Left lung (tissue), 4 donors: ENCODE measurements at regions not wholly inside any gene's neighbourhood (a gene's known extent, or its start where the extent isn't known, plus 50 kb on each side); places are given as distances from the start of the nearest gene placed in this dataset.

Experiments used
- ATAC-seq: fragments of 200-7000 bp; cut with Tn5 transposase; one replicate; pipeline ENCODE4 v1.9.1; 2020; ENCODE audit warnings: moderate library complexity
- DNase-seq, 4 donors: peaks; one replicate each; pipeline ENCODE4 v3.0.0-alpha.2; 2013 to 2020
- H3K27ac ChIP-seq, 2 donors: fragments of 200-600 bp; sonication (generic) in 1 of 2; one replicate each; pipeline versions ENCODE4 v1.5.0 to v1.8.0; 2020 to 2021
- H3K27me3 ChIP-seq, 2 donors: fragments of 200-600 bp; sonication (generic) in 1 of 2; one replicate each; pipeline versions ENCODE4 v1.5.0 to v1.8.0; 2020 to 2021
- H3K36me3 ChIP-seq, 2 donors: fragments of 200-600 bp; sonication (generic) in 1 of 2; one replicate each; pipeline versions ENCODE4 v1.5.0 to v1.8.0; 2020 to 2021
- H3K4me1 ChIP-seq, 2 donors: fragments of 200-600 bp; one replicate each; pipeline ENCODE4 v1.8.0; 2021
- H3K4me3 ChIP-seq, 2 donors: fragments of 200-600 bp; sonication (generic) in 1 of 2; one replicate each; pipeline versions ENCODE4 v1.5.0 to v1.8.0; 2020 to 2021; ENCODE audit warnings: mild to moderate bottlenecking in 1 of 2
- H3K9me3 ChIP-seq, 2 donors: fragments of 200-600 bp; sonication (generic) in 1 of 2; one replicate each; pipeline versions ENCODE4 v1.5.0 to v1.8.0; 2020 to 2021
- CTCF ChIP-seq, 2 donors: fragments of 200-600 bp; sonication (generic) in 1 of 2; IDR thresholded peaks; one replicate each; pipeline versions ENCODE4 v1.5.0 to v1.8.0; 2021; ENCODE audit warnings: antibody characterized with exemption in 2 of 2
- intact Hi-C, 2 donors: fragments of 100-400 bp; cut with DNase I; formaldehyde crosslinking; loops; one replicate each; pipeline versions ENCODE4 v1.11.2 to v1.14.2; 2022
- donor health status: DM: no; HTN: yes; CAD: no.
- donor health status: DM: no; HTN: no; CAD: no.

GRCh38 chr1:34331020-34331926 lies 154.6 kb downstream of the C1orf94 start:
- Histone ChIP-seq H3K4me1 (no peaks in the 10 kb centered on the region), H3K27me3 (no peaks in the 10 kb centered on the region), H3K4me3 (no peak overlapping the region), H3K27ac (no peak overlapping the region), H3K36me3 (no peaks in the 10 kb centered on the region), H3K9me3 (no peaks in the 10 kb centered on the region)
- DNase-seq = no peak
- intact Hi-C loops = no loop called here
- ATAC-seq = no peak
- no peak for TF ChIP-seq CTCF (IDR thresholded peaks at IDR 0.05)

- intact Hi-C loops = no loop called here
- Histone ChIP-seq H3K27me3 (no peaks in the 10 kb centered on the region), H3K9me3 (no peaks in the 10 kb centered on the region), H3K36me3 (no peaks in the 10 kb centered on the region), H3K4me3 (no peak overlapping the region), H3K4me1 (no peaks in the 10 kb centered on the region), H3K27ac (no peak overlapping the region)
- DNase-seq (no peak), ATAC-seq (peak; percentile 80)
- TF ChIP-seq CTCF (IDR thresholded peaks at IDR 0.05) = no peak
These were observed 156.3 kb downstream of the C1orf94 start for GRCh38 chr1:34332996-34333395.

GRCh38 chr1:34338871-34339270 lies 162.2 kb downstream of the C1orf94 start:
- no peak for DNase-seq
- intact Hi-C loops = no loop called here

GRCh38 chr1:34341896-34342295 lies 165.2 kb downstream of the C1orf94 start:
- H3K9me3 ChIP-seq = no peaks in the 10 kb centered on the region
- DNase-seq (no peak), ATAC-seq (no peak)
- no peak for TF ChIP-seq CTCF (IDR thresholded peaks at IDR 0.05)
- H3K36me3 ChIP-seq = no peaks in the 10 kb centered on the region
- H3K27ac ChIP-seq = no peak overlapping the region
- intact Hi-C loops = no loop called here
- no peaks in the 10 kb centered on the region for H3K27me3 ChIP-seq
- H3K4me3 ChIP-seq = no peak overlapping the region
- H3K4me1 ChIP-seq = no peaks in the 10 kb centered on the region

More at GRCh38 chr1:34338871-34339270, 162.2 kb downstream of the C1orf94 start:
- no peaks in the 10 kb centered on the region for H3K9me3 ChIP-seq
- H3K27me3 ChIP-seq = no peaks in the 10 kb centered on the region
- no peak for TF ChIP-seq CTCF (IDR thresholded peaks at IDR 0.05)
- no peak overlapping the region for H3K27ac ChIP-seq
- no peak for ATAC-seq
- H3K4me1 ChIP-seq = no peaks in the 10 kb centered on the region
- no peaks in the 10 kb centered on the region for H3K36me3 ChIP-seq
- no peak overlapping the region for H3K4me3 ChIP-seq

- Histone ChIP-seq H3K27me3 (no peaks in the 10 kb centered on the region), H3K36me3 (no peaks in the 10 kb centered on the region), H3K27ac (no peak overlapping the region), H3K4me3 (no peak overlapping the region), H3K9me3 (no peaks in the 10 kb centered on the region), H3K4me1 (no peaks in the 10 kb centered on the region)
- TF ChIP-seq CTCF (IDR thresholded peaks at IDR 0.05) = no peak
- intact Hi-C loops = no loop called here
- DNase-seq = no peak
- ATAC-seq = no peak
These were observed 165.6 kb downstream of the C1orf94 start for GRCh38 chr1:34342334-34342733.
